ENCODE measurements at regions not wholly inside any gene's neighbourhood (a gene's known extent, or its start where the extent isn't known, plus 50 kb on each side); places are given as distances from the start of the nearest gene placed in this dataset.

GRCh38 chr12:19074700-19075099 lies 54.8 kb upstream of the PLEKHA5 start:
- Histone ChIP-seq H3K9me3 (ENCODE audit: low read length) (no peaks in the 10 kb centered on the region), H3K4me3 (ENCODE audit: low read length) (no peak overlapping the region), H3K9ac (ENCODE audit: low read length) (no peak overlapping the region), H3K36me3 (ENCODE audit: insufficient read depth, low read length) (no peaks in the 10 kb centered on the region), H4K20me1 (ENCODE audit: insufficient read depth) (no peaks in the 10 kb centered on the region), H3F3A (ENCODE audit: insufficient read depth, low read length, poor library complexity, severe bottlenecking) (no peaks in the 10 kb centered on the region), H3K9me2 (ENCODE audit: insufficient read depth, low read length) (no peaks in the 10 kb centered on the region), H2AFZ (ENCODE audit: low read depth, low read length) (no peak overlapping the region), H3K27ac (ENCODE audit: low read length) (no peak overlapping the region), H3K4me2 (ENCODE audit: low read length) (no peak overlapping the region), H3K79me2 (replicated peaks; ENCODE audit: insufficient read depth, low read length) (no peaks in the 10 kb centered on the region), H3K27me3 (ENCODE audit: insufficient read depth, low read depth, low read length) (no peaks in the 10 kb centered on the region)
- TF ChIP-seq, protein P1, sequence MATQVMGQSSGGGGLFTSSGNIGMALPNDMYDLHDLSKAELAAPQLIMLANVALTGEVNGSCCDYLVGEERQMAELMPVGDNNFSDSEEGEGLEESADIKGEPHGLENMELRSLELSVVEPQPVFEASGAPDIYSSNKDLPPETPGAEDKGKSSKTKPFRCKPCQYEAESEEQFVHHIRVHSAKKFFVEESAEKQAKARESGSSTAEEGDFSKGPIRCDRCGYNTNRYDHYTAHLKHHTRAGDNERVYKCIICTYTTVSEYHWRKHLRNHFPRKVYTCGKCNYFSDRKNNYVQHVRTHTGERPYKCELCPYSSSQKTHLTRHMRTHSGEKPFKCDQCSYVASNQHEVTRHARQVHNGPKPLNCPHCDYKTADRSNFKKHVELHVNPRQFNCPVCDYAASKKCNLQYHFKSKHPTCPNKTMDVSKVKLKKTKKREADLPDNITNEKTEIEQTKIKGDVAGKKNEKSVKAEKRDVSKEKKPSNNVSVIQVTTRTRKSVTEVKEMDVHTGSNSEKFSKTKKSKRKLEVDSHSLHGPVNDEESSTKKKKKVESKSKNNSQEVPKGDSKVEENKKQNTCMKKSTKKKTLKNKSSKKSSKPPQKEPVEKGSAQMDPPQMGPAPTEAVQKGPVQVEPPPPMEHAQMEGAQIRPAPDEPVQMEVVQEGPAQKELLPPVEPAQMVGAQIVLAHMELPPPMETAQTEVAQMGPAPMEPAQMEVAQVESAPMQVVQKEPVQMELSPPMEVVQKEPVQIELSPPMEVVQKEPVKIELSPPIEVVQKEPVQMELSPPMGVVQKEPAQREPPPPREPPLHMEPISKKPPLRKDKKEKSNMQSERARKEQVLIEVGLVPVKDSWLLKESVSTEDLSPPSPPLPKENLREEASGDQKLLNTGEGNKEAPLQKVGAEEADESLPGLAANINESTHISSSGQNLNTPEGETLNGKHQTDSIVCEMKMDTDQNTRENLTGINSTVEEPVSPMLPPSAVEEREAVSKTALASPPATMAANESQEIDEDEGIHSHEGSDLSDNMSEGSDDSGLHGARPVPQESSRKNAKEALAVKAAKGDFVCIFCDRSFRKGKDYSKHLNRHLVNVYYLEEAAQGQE (IDR thresholded peaks at IDR 0.05; ENCODE audit: borderline replicate concordance): no peak
- TF ChIP-seq EP300 (conservative IDR thresholded peaks at IDR 0.05; ENCODE audit: poor library complexity, severe bottlenecking): no peak
- no peak for TF ChIP-seq MXI1 (conservative IDR thresholded peaks at IDR 0.05; ENCODE audit: poor library complexity, severe bottlenecking)
- TF ChIP-seq EZH2 (IDR thresholded peaks at IDR 0.05; ENCODE audit: borderline replicate concordance, insufficient read depth, low read length, poor library complexity, severe bottlenecking): no peak
- no peak for TF ChIP-seq SMC3 (conservative IDR thresholded peaks at IDR 0.05; ENCODE audit: poor library complexity)
- TF ChIP-seq TAF1 (IDR thresholded peaks at IDR 0.05; ENCODE audit: low read depth): no peak
- no peak for TF ChIP-seq CTCF (IDR thresholded peaks at IDR 0.05; ENCODE audit: poor library complexity, severe bottlenecking)
- TF ChIP-seq POLR2AphosphoS5 (IDR thresholded peaks at IDR 0.05): no peak
- TF ChIP-seq RAD21 (conservative IDR thresholded peaks at IDR 0.05): no peak

GRCh38 chr12:19075711-19076340 lies 53.7 kb upstream of the PLEKHA5 start:
- H3K4me2 ChIP-seq (ENCODE audit: low read length): no peak overlapping the region
- H3K9ac ChIP-seq (ENCODE audit: low read length): no peak overlapping the region
- H2AFZ ChIP-seq (ENCODE audit: low read depth, low read length): no peak overlapping the region
- no peaks in the 10 kb centered on the region for H3K9me3 ChIP-seq (ENCODE audit: low read length)
- H3F3A ChIP-seq (ENCODE audit: insufficient read depth, low read length, poor library complexity, severe bottlenecking): no peaks in the 10 kb centered on the region
- no peaks in the 10 kb centered on the region for H4K20me1 ChIP-seq (ENCODE audit: insufficient read depth)
- H3K27me3 ChIP-seq (ENCODE audit: insufficient read depth, low read depth, low read length): no peaks in the 10 kb centered on the region
- TF ChIP-seq, protein P1 (IDR thresholded peaks at IDR 0.05; ENCODE audit: borderline replicate concordance): no peak
- TF ChIP-seq MXI1 (conservative IDR thresholded peaks at IDR 0.05; ENCODE audit: poor library complexity, severe bottlenecking): no peak
- H3K79me2 ChIP-seq (replicated peaks; ENCODE audit: insufficient read depth, low read length): no peaks in the 10 kb centered on the region
- H3K27ac ChIP-seq (ENCODE audit: low read length): no peak overlapping the region
- no peaks in the 10 kb centered on the region for H3K36me3 ChIP-seq (ENCODE audit: insufficient read depth, low read length)
- H3K4me3 ChIP-seq (ENCODE audit: low read length): no peak overlapping the region
- H3K9me2 ChIP-seq (ENCODE audit: insufficient read depth, low read length): no peaks in the 10 kb centered on the region
